ENCODE measurements at regions not wholly inside any gene's neighbourhood (a gene's known extent, or its start where the extent isn't known, plus 50 kb on each side); places are given as distances from the start of the nearest gene placed in this dataset.

GRCh38 chr6:193180-193579, 99.1 kb upstream of the DUSP22 start:
- TF ChIP-seq POLR2A (IDR thresholded peaks at IDR 0.05) (no peak), CTCF (IDR thresholded peaks at IDR 0.05 in 8 of 11, conservative IDR thresholded peaks at IDR 0.05 in 3 of 11) (no peak)
